ENCODE measurements at regions not wholly inside any gene's neighbourhood (a gene's known extent, or its start where the extent isn't known, plus 50 kb on each side); places are given as distances from the start of the nearest gene placed in this dataset.

GRCh38 chr14:55979096-55979495, 139.1 kb upstream of the PELI2 start:
- Histone ChIP-seq H3K4me3 (no peak overlapping the region), H3K9me3 (no peaks in the 10 kb centered on the region), H3K27me3 (no peaks in the 10 kb centered on the region), H3K27ac (no peak overlapping the region), H3K36me3 (no peaks in the 10 kb centered on the region), H3K4me1 (peaks cover 8 to 17% (median 10%) of the 10 kb centered on the region in 4 donors)
- intact Hi-C loops (cut with DNase I; ENCODE audit: low total_unique reads) (no loop called here), in situ Hi-C loops (cut with MboI; ENCODE audit: low pct_ligation_motif_present in 1 of 4, low pct_unique_long_range_greater_than_20kb in 1 of 4, low sequenced_read_pairs in 3 of 4) (no loop called here)
- WGBS, 2 donors (ENCODE audit: low coverage in 1 of 2) = 38 to 75% methylated on average over 1 to 2 of the region's 2 CpGs
- DNase-seq = no peak
- TF ChIP-seq CTCF (IDR thresholded peaks at IDR 0.05) (no peak), POLR2A (IDR thresholded peaks at IDR 0.05) (no peak), POLR2AphosphoS5 (IDR thresholded peaks at IDR 0.05) (no peak), EP300 (IDR thresholded peaks at IDR 0.05; ENCODE audit: low read depth) (no peak)

GRCh38 chr14:55979781-55980180, 138.4 kb upstream of the PELI2 start:
- H3K9me3 ChIP-seq = no peaks in the 10 kb centered on the region
- TF ChIP-seq CTCF (IDR thresholded peaks at IDR 0.05) (no peak), POLR2AphosphoS5 (IDR thresholded peaks at IDR 0.05) (no peak), EP300 (IDR thresholded peaks at IDR 0.05; ENCODE audit: low read depth) (no peak), POLR2A (IDR thresholded peaks at IDR 0.05) (no peak)
- H3K27me3 ChIP-seq = no peaks in the 10 kb centered on the region
- no peaks in the 10 kb centered on the region for H3K36me3 ChIP-seq
- H3K4me3 ChIP-seq = no peak overlapping the region
- in situ Hi-C loops (cut with MboI; ENCODE audit: low pct_ligation_motif_present in 1 of 4, low pct_unique_long_range_greater_than_20kb in 1 of 4, low sequenced_read_pairs in 3 of 4) (no loop called here), intact Hi-C loops (cut with DNase I; ENCODE audit: low total_unique reads) (no loop called here)
- no peak for DNase-seq
- WGBS, 2 donors (ENCODE audit: low coverage in 1 of 2) = 73 to 91% methylated on average over 1 of the region's 1 CpG
- H3K4me1 ChIP-seq = peaks cover 8 to 17% (median 10%) of the 10 kb centered on the region in 4 donors
- H3K27ac ChIP-seq = no peak overlapping the region

- no peak overlapping the region for H3K4me3 ChIP-seq
- in situ Hi-C loops (cut with MboI; ENCODE audit: low pct_ligation_motif_present in 1 of 4, low pct_unique_long_range_greater_than_20kb in 1 of 4, low sequenced_read_pairs in 3 of 4) (no loop called here), intact Hi-C loops (cut with DNase I; ENCODE audit: low total_unique reads) (no loop called here)
- TF ChIP-seq EP300 (IDR thresholded peaks at IDR 0.05; ENCODE audit: low read depth) (no peak), POLR2A (IDR thresholded peaks at IDR 0.05) (no peak), POLR2AphosphoS5 (IDR thresholded peaks at IDR 0.05) (no peak), CTCF (IDR thresholded peaks at IDR 0.05) (no peak)
- peaks cover 8 to 11% (median 9%) of the 10 kb centered on the region in 4 donors for H3K4me1 ChIP-seq
- no peaks in the 10 kb centered on the region for H3K36me3 ChIP-seq
- no peaks in the 10 kb centered on the region for H3K9me3 ChIP-seq
- H3K27ac ChIP-seq = no peak overlapping the region
- DNase-seq = no peak
- H3K27me3 ChIP-seq = no peaks in the 10 kb centered on the region
These were observed 137.2 kb upstream of the PELI2 start for GRCh38 chr14:55980970-55981369.

GRCh38 chr14:55986069-55986468, 132.1 kb upstream of the PELI2 start:
- Histone ChIP-seq H3K9me3 (no peaks in the 10 kb centered on the region), H3K27me3 (no peaks in the 10 kb centered on the region), H3K4me3 (no peak overlapping the region), H3K27ac (no peak overlapping the region), H3K36me3 (no peaks in the 10 kb centered on the region), H3K4me1 (no peaks in the 10 kb centered on the region)
- TF ChIP-seq CTCF (IDR thresholded peaks at IDR 0.05) (no peak), POLR2A (IDR thresholded peaks at IDR 0.05) (no peak), EP300 (IDR thresholded peaks at IDR 0.05; ENCODE audit: low read depth) (no peak), POLR2AphosphoS5 (IDR thresholded peaks at IDR 0.05) (no peak)
- in situ Hi-C loops (cut with MboI; ENCODE audit: low pct_ligation_motif_present in 1 of 4, low pct_unique_long_range_greater_than_20kb in 1 of 4, low sequenced_read_pairs in 3 of 4) = no loop called here
- WGBS, 2 donors (ENCODE audit: low coverage in 1 of 2) = 38 to 51% methylated on average over 2 of the region's 2 CpGs
- intact Hi-C loops (cut with DNase I; ENCODE audit: low total_unique reads) = no loop called here
- DNase-seq = no peak
